ENCODE measurements at regions not wholly inside any gene's neighbourhood (a gene's known extent, or its start where the extent isn't known, plus 50 kb on each side); places are given as distances from the start of the nearest gene placed in this dataset.

- no peak for TF ChIP-seq ZNF687 (IDR thresholded peaks at IDR 0.05)
Observed at GRCh38 chr1:83015163-83015562, 983.8 kb downstream of the TTLL7 start (continued).

- intact Hi-C loops (cut with micrococcal nuclease; ENCODE audit: unreplicated experiment): no loop called here
- H3K9ac ChIP-seq (ENCODE audit: control insufficient read depth, insufficient read depth, low read length): no peak overlapping the region
- H3K4me2 ChIP-seq (ENCODE audit: control insufficient read depth, insufficient read depth): no peak overlapping the region
- no peak overlapping the region for H3K4me3 ChIP-seq
- DNase-seq (ENCODE audit: low read depth, low spot score) (no peak), FAIRE-seq (no peak), ATAC-seq (no peak)
- no peaks in the 10 kb centered on the region for H4K20me1 ChIP-seq (ENCODE audit: control insufficient read depth, insufficient read depth)
- H3K36me3 ChIP-seq (ENCODE audit: control insufficient read depth in 2 of 2, insufficient read depth in 2 of 2, low read length in 1 of 2): no peaks in the 10 kb centered on the region
- RAD21 ChIA-PET (ENCODE audit: unreplicated experiment): no interaction called here
- POLR2A ChIA-PET: no interaction called here
- CTCF ChIA-PET: no interaction called here
- no peak overlapping the region for H2AFZ ChIP-seq (ENCODE audit: control insufficient read depth, low read depth, low read length)
- SMC1A ChIA-PET (ENCODE audit: uncharacterized antibody, unreplicated experiment): interaction anchor here (0.6 kb wide), 1 partner anchor 24 kb away, joined by 3 read pairs; no protein-coding TSS in a partner anchor
- H3K27me3 ChIP-seq (replicated peaks in 1 of 2; ENCODE audit: control insufficient read depth in 2 of 2, insufficient read depth in 2 of 2, low read length in 1 of 2): no peaks in the 10 kb centered on the region
- H3K4me1 ChIP-seq (ENCODE audit: control insufficient read depth, insufficient read depth, low read length): no peaks in the 10 kb centered on the region
- in situ Hi-C loops (cut with MboI): no loop called here
- BruUV-seq (replicated peaks): no TSS peak
- no peak for TF ChIP-seq CREB1 (IDR thresholded peaks at IDR 0.05; ENCODE audit: low read depth)
- TF ChIP-seq EP300 (IDR thresholded peaks at IDR 0.05; ENCODE audit: borderline replicate concordance in 1 of 2, control insufficient read depth in 1 of 2, low read depth in 2 of 2, low read length in 2 of 2): no peak
- TF ChIP-seq NBN (IDR thresholded peaks at IDR 0.05): no peak
- no peak for TF ChIP-seq STAT1 (conservative IDR thresholded peaks at IDR 0.05)
- TF ChIP-seq POLR2AphosphoS5 (IDR thresholded peaks at IDR 0.05; ENCODE audit: low read length): no peak
- no peak for TF ChIP-seq STAT3 (IDR thresholded peaks at IDR 0.05; ENCODE audit: low read depth, low read length)
- no peak for TF ChIP-seq RFX5 (IDR thresholded peaks at IDR 0.05; ENCODE audit: low read depth, low read length)
- TF ChIP-seq ZZZ3 (IDR thresholded peaks at IDR 0.05; ENCODE audit: control insufficient read depth, insufficient read length, low read depth): no peak
- TF ChIP-seq LARP7 (IDR thresholded peaks at IDR 0.05): no peak
- no peak for TF ChIP-seq NR2C2 (IDR thresholded peaks at IDR 0.05; ENCODE audit: borderline replicate concordance, control insufficient read depth, insufficient read length, low read depth)
- no peak for TF ChIP-seq GABPA (IDR thresholded peaks at IDR 0.05; ENCODE audit: low read depth)
- TF ChIP-seq ZNF622 (IDR thresholded peaks at IDR 0.05): no peak
- no peak for TF ChIP-seq SRF (IDR thresholded peaks at IDR 0.05; ENCODE audit: low read depth in 2 of 2, low read length in 2 of 2)
- TF ChIP-seq GATAD2B (conservative IDR thresholded peaks at IDR 0.05; ENCODE audit: low read depth): no peak
- no peak for TF ChIP-seq ZSCAN29 (IDR thresholded peaks at IDR 0.05)
- no peak for TF ChIP-seq ZNF274 (IDR thresholded peaks at IDR 0.05; ENCODE audit: insufficient read depth, insufficient read length)
- TF ChIP-seq IRF3 (IDR thresholded peaks at IDR 0.05): no peak
- no peak overlapping the region for H3K27ac ChIP-seq (ENCODE audit: control insufficient read depth, insufficient read depth)
- H3K79me2 ChIP-seq (ENCODE audit: control insufficient read depth, insufficient read depth, low read length): no peaks in the 10 kb centered on the region
- H3K9me3 ChIP-seq (replicated peaks; ENCODE audit: control insufficient read depth, insufficient read depth, low read length): no peaks in the 10 kb centered on the region
Observed at GRCh38 chr1:83012950-83013349, 986.0 kb downstream of the TTLL7 start.
